Erythroblast (primary cell): ENCODE measurements at regions not wholly inside any gene's neighbourhood (a gene's known extent, or its start where the extent isn't known, plus 50 kb on each side); places are given as distances from the start of the nearest gene placed in this dataset.

ENCODE experiments used
- GATA1 ChIP-seq: IDR thresholded peaks from 2 replicates; pipeline ENCODE4 v1.6.1; 2011; ENCODE audit warnings: low read depth, mild to moderate bottlenecking, control low read depth, low read length, moderate library complexity
- POLR2A ChIP-seq: IDR thresholded peaks from 2 replicates; pipeline ENCODE4 v1.6.1; 2011; ENCODE audit warnings: mild to moderate bottlenecking, low read length

- TF ChIP-seq GATA1 (no peak), POLR2A (no peak)
These were observed 104.3 kb downstream of the AHR start for GRCh38 chr7:17402628-17403278.
